ENCODE measurements at regions not wholly inside any gene's neighbourhood (a gene's known extent, or its start where the extent isn't known, plus 50 kb on each side); places are given as distances from the start of the nearest gene placed in this dataset.

- H3K36me3 ChIP-seq, result no peaks in the 10 kb centered on the region
- no peak overlapping the region for H3K4me3 ChIP-seq
- H3K9me3 ChIP-seq, result no peaks in the 10 kb centered on the region
- intact Hi-C loops (cut with DNase I), result no loop called here
- no peaks in the 10 kb centered on the region for H3K27me3 ChIP-seq
- no peak for ATAC-seq
- TF ChIP-seq CTCF (IDR thresholded peaks at IDR 0.05), result no peak
- no peak overlapping the region for H3K27ac ChIP-seq
- H3K4me1 ChIP-seq, result no peaks in the 10 kb centered on the region
- DNase-seq, result no peak
These were observed 680.7 kb upstream of the TSPY4 start for GRCh38 chrY:8656515-8656914.

DNA sequence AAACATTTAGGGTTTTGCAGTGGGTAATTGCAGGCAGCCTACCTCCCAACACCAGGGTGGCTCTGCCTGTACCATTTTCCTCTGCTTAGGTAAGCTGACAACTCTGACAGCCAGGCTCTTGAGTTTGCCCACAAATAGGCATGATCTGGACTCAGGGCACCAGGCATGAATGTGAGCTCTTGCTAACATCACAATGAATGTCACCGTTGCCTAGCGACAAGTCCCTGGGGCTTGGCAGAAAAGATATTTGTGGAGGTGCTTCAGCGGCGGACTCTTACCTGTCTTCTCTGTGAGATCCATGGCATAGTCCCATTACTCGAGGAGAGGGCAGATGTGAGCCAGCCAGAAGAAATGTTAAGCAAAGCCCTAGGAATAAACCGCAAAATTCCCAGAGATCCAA, 677.5 kb upstream of the TSPY4 start:
- Histone ChIP-seq H3K27me3 (no peaks in the 10 kb centered on the region), H3K4me1 (no peaks in the 10 kb centered on the region), H3K9me3 (no peaks in the 10 kb centered on the region), H3K27ac (no peak overlapping the region), H3K36me3 (no peaks in the 10 kb centered on the region), H3K4me3 (no peak overlapping the region)
- intact Hi-C loops (cut with DNase I), result no loop called here
- no peak for TF ChIP-seq CTCF (IDR thresholded peaks at IDR 0.05)
- ATAC-seq (no peak), DNase-seq (no peak)

- peak in 1 of 4 donors; percentile 35 for DNase-seq
- H3K27ac ChIP-seq, result no peak overlapping the region
- no peak for TF ChIP-seq CTCF (IDR thresholded peaks at IDR 0.05)
- H3K4me3 ChIP-seq, result no peak overlapping the region
- H3K36me3 ChIP-seq, result no peaks in the 10 kb centered on the region
- H3K4me1 ChIP-seq, result no peaks in the 10 kb centered on the region
- no peak for ATAC-seq
- no peaks in the 10 kb centered on the region for H3K9me3 ChIP-seq
- H3K27me3 ChIP-seq, result no peaks in the 10 kb centered on the region
- intact Hi-C loops (cut with DNase I), result no loop called here
These were observed 663.4 kb upstream of the TSPY4 start for GRCh38 chrY:8673896-8674295.

GRCh38 chrY:8677336-8677935, 659.8 kb upstream of the TSPY4 start:
- Histone ChIP-seq H3K4me3 (no peak overlapping the region), H3K36me3 (no peaks in the 10 kb centered on the region), H3K27me3 (no peaks in the 10 kb centered on the region), H3K27ac (no peak overlapping the region), H3K4me1 (no peaks in the 10 kb centered on the region), H3K9me3 (no peaks in the 10 kb centered on the region)
- ATAC-seq (no peak), DNase-seq (no peak)
- intact Hi-C loops (cut with DNase I), result no loop called here
- TF ChIP-seq CTCF (IDR thresholded peaks at IDR 0.05), result no peak

DNA sequence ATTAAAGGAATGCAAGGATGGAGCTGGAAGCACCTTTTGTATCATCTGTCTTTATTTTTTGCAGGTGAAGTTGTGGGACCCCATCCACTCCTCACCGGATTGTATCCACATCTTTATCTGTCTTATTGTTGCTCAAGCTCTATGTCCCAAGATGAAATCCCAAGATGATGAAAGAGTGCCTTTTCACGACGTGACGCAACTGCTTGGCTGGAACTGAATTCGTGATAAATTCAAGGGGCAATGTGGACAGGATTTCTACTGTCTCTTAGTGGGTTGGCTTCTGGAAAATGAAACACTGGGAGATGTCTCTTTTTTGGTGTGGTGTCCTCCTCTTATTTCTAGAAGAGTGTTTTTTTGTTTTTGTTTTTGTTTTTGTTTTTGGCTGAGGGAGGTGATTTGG, 650.1 kb upstream of the TSPY4 start:
- no peak for TF ChIP-seq CTCF (IDR thresholded peaks at IDR 0.05)
- H3K9me3 ChIP-seq, result no peaks in the 10 kb centered on the region
- DNase-seq, result no peak
- no peaks in the 10 kb centered on the region for H3K27me3 ChIP-seq
- H3K4me1 ChIP-seq, result no peaks in the 10 kb centered on the region
- H3K4me3 ChIP-seq, result no peak overlapping the region
- H3K36me3 ChIP-seq, result no peaks in the 10 kb centered on the region
- intact Hi-C loops (cut with DNase I), result no loop called here
- ATAC-seq, result no peak
- H3K27ac ChIP-seq, result no peak overlapping the region
